ENCODE measurements at regions not wholly inside any gene's neighbourhood (a gene's known extent, or its start where the extent isn't known, plus 50 kb on each side); places are given as distances from the start of the nearest gene placed in this dataset.

DNA sequence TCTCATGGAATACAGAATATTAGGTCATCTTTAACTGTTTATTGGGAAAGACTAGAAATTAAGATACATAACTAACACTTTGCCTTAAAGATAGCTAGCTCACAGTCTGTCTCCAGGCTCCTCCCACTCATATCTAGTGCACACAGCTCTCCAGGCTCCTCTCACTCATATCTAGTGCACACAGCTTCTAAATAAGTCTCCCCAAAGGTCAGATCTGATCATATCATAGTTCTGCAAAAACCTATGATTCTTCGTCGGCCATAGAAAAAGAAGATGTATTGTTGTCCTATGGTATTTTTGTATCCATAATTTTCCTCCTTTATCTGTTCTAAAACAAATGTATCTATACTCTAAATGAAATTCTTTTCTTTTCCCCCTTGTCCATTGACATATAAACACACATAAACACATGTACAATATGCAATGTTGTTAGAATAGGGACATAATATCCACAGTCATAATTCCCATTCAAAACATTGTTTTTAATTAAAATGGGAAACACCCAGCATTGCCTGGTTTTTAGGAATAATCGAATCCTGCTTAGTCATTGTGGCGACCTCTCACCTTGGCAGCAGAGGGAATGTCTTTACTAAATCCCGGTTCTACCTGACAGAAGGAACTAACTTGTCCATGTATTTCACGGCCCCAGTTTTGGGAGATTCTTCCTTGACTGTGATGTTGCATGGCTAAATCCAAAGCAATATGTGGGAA lies 1282.0 kb downstream of the PCDH7 start:
- DNase-seq: no peak

DNA sequence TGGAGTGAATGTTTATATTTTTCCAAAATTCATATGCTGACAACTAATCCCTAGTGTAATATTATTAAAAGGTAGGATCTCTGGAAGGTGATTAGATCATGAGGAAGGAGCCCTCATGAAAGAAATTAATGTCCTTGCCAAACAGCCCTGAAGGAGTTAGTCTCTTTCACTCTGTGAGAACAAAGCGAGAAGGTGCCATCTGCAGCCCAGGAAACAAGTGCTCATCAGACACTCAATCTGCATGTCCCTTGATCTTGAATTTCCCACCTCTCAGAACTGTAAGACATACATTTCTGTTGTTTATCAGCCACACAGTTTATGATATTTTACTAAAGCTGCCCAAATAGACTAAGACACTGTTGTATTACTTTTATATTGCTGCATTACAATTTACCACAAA lies 1283.4 kb downstream of the PCDH7 start:
- no peak for DNase-seq

DNA sequence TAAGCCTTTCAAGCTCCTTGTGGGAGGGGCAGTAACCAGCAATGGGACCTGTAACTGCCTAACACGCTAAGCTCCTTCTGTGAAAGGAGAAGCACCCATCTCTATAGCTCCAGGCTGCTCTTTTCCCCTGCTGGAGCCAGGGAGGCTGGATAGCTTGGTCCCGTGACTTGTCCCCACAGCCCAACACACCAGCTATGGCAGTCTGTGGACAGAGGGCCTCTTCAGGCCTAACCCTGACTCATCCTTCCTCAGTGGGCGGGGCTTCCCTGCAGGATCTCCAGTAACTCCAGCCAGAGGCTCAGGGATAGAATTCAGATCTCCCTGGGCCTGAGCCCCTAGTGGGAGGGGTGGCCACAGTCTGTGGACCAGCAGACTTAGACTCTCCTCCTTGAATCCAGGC lies 1290.1 kb downstream of the PCDH7 start:
- DNase-seq: peak in 1 of 58 donors; percentile 1

DNA sequence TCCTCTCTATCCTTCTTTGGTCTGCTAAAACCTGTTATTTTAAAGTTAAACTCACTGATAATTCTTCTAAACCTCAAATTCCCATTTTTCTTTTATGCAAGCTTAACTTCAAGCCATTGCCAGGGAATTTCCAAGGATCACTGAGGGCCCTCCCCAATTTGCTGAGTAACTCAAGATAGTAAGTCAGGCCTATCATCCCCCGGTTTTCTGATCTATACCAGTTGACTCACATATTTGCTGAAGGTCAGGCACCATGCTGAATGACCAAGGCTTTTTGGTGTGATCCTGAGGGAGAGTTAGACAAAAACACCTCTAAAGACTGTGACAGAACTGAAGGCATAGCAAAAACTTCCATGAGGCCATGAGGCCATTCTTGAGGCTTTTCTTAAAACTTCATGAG lies 1301.9 kb downstream of the PCDH7 start:
- DNase-seq: no peak

DNA sequence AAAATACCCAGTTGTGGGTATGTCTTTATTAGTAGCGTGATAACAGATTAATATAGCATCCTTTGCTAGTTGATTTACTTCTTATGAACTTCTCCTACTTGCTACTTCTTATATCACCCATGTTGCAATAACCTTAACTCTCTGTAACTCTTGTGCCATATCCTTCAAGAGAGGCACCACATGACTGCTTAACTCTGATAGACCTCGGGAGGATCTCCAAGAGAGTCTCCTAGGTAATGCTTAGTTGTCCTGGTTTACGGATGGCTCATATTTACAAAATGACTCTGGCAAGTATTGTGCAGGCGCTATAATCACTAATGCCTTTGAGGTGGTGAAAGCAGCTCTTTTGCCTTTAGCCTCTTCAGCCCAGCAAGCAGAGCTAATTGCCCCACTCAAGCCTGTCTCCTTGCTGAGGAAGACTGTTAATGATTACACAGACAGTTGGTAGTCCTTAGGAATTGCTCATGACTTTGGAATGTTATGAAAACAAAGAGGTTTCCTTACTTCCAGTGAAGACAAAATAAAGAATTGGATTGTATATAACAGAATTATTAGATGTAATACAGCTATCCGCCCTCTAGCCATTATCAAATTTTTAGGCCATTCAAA lies 1305.8 kb downstream of the PCDH7 start:
- no peak for DNase-seq

DNA sequence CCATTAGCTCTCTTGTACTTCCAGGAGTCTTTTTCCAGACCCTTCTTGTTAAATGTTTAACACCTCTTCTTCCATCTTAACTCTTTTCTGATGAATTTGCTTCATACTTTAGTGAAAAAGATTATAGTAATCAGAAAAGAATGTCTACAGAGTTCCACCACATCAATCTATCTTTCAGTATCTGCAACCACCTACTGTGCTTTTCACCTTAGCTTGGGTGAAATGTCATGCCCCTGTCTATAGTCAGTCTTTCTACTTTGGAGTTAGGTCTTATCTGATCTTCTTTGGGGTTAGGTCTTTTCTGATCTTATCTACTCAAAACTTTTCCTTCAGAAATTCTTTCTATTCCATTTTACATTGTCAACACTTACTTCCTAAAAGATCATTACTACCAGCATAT lies 1310.2 kb downstream of the PCDH7 start:
- no peak for DNase-seq

DNA sequence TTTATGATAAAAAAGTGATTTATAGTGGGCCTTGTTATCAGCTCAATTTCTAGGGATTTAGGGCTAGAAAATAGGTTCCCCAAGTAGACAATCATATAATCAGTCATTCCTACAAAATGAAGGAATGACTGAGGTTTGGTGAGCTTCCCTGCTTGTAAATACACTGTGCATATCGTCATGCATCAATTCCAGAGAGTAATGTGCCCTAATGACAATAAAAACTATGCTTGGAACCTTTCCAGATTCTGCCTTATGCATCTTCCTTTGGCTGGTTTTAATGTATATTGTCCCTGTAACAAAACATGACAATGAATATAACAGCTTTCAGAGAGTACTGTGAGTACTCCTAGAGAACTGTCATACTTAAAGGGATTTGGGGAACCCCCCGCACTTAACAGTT lies 1310.9 kb downstream of the PCDH7 start:
- no peak for DNase-seq

DNA sequence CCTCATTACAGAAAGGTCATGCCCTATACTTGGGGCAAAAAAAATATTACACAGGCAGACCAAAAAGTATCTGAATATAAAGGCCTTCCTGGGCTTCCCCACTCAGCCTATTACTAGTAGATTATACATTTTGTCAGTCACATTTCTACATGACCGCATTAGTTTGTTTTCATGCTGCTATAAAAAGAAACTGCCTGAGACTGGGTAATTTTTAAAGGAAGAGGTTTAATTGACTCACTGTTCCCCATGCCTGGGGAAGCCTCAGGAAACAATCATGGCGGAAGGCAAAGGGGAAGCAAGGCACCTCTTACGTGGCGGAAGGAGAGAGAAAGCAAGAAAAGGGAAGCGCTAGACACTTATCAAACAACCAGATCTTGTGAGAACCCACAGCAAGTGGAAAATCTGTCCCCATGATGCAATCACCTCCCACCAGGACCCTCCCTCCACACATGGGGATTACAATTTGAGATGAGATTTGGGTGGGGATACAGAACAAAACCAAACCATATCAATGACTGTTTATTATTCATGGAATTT lies 1312.0 kb downstream of the PCDH7 start:
- no peak for DNase-seq

DNA sequence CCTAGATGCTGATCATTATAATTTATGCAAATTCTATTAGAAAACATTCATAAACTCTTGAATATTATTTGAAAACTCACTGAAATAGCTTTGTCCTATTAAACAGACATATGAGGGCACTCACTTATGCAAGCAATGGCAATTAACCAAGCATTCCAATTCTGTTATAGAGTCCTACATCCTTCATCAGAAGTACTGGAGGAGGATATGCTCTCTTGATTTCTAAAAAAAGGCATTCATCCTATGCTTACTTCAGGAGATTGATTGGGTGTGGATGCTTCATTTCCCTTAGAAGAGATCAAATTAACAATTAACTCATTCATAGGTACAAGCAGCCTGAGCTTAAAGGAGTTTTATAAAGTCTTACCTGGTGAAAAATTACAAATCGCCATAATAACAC lies 1317.2 kb downstream of the PCDH7 start:
- no peak for DNase-seq

DNA sequence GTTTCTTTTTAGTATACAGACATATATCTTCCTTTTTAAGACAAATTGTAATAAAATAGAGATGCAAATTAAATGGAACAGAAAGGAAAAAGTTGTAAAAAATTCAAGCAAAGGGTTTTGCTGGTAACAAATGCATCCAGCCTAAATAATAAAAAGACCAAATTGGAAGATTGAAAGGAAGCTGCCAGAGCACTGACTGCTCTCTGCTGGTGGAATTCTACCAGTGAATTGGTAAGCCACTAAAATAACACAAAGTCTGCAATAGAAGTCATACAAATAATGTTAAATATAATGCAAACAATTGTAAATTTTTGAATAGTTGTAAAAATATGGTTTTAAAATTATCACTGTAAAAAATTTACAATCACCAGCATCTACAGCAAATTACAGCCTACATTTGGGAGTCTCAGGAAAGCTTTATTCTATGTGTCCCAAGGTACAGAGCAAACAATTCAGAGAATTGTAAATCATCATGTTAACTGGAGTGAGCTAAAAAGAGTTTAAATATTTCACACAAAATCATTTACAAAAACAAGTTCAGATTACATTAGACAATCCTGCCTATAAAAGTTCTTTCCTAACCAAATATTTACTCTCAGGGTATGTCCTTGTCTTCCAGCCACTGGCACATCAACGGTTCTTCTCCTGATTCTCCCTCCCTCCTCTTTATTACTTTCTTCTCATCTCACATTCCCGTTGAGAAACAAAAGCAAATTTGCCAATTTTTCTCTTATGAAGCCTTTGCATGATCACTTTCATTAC lies 1322.5 kb downstream of the PCDH7 start:
- no peak for DNase-seq

DNA sequence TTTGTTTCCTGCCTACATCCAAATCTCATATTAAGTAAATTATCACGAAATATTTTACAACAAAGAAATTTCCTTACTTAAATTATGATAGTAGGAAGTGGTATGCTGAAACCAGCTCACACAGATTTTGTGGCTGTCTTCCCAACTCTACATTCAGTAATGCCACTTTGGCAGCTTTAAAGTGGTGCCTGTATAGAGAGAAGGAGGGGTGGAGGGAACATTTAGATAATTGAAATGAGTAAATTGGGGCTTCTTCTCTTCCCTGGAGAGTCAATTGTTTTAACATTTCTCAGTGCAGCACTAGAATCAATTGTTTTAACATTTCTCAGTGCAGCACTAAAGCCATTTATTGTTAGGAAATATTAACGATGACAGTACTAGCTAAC lies 1323.1 kb downstream of the PCDH7 start:
- DNase-seq: no peak

DNA sequence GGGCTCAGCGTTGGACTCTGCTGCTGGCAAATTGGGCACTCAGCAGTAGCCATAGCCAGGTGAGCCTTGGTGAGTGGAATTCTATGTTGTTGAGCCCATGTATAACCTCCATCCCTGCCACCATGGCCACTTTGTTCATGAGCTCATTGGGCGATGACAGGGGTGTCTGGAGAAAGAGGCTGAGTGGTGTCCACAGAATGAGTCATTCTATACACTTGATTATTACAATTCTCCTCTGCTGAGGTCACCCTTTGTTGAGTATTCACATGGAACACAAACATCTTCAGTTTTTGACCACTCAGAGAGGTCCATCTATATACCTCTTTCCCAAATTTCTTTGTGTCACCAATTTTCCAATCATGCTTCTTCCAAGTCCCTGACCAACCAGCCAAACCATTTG lies 1341.7 kb downstream of the PCDH7 start:
- DNase-seq: no peak

DNA sequence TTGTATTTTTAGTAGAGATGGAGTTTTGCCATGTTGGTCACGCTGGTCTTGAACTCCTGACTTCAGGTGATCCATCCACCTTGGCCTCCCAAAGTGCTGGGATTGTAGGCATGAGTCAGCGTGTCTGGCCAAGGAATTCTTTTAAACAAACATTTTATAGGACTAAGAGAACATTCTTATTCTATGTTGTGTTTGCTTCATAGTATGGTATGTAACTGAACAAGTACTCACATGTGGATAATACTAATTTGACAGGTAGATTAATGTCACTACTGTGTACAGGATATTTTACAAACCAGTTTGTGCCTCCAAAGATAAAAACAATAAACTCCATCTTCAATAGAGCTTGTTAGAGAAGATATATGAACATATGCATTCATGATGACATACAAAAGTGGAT lies 1353.4 kb downstream of the PCDH7 start:
- no peak for DNase-seq

DNA sequence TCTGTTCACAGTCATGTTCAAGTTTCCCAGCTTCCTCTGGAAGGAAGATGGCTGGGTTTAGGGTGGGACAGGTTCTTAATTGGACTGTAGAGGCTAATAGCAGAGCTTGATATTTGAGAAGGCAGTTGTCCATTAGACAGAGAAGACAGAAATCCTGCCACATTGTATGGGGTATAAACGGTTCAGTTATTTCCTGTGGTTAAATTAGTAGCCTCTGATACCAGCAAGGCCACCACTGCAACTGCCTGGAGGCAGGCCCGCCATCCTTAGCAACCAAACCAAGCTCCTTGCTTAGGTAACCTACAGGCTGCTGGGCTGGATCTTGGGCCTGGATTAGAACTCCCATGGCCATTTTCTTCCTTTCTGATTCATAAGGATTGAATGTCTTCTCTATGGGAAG lies 1367.0 kb downstream of the PCDH7 start:
- no peak for DNase-seq

DNA sequence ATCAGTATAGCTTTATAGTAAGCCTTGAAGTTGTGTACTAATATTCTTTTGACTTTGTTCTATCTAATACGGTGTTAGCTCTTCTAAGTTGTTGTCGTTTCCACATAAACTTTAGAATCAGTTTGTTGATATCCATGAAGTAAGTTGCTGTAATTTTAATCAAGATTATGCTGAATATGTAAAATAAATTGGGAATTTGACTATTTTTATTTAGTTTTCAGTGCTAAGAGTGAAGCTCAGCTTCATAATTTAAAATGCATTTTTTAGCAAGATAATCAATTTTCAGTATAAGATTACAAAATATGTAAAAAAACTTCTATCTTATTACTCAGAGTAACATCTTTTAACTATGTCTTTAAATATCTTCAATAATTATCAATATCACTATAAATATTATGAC lies 1374.8 kb downstream of the PCDH7 start:
- no peak for DNase-seq

DNA sequence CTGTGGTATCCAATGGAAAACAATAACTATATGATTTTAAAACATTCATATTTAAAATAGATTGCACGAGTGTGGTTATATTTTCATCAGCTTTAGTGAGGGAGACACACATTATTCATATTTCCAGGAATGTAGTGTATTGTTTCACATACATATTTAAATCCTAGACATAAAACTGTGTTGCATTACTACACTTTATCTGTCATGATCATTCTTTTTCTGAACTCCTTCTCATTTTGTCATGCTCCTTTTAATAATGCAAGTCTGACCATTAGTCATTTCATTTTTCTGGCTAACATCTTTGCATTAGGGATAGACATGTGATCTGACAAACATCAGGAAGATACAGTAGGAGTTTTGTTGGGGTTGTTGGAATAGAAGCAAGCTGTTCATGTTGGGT lies 1382.7 kb downstream of the PCDH7 start:
- no peak for DNase-seq

DNA sequence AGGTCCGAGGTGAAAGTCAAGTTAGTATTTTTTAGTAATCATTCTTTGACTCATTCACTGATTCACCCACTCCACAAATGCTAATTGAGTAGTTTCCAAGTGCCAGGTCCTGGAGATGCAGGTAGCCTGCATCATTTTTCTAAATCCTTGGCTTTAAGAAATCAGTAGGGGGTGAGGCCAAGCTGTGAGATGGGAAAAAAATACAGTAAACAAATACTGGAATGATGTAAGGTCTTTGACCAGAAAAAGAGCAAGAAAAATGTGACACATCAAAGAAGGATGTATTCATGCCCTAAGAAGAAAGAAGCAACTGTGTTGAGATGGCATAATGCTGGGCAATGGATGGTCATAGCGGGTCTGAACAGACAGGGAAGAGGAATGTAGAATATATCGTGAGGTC lies 1386.6 kb downstream of the PCDH7 start:
- DNase-seq: no peak

DNA sequence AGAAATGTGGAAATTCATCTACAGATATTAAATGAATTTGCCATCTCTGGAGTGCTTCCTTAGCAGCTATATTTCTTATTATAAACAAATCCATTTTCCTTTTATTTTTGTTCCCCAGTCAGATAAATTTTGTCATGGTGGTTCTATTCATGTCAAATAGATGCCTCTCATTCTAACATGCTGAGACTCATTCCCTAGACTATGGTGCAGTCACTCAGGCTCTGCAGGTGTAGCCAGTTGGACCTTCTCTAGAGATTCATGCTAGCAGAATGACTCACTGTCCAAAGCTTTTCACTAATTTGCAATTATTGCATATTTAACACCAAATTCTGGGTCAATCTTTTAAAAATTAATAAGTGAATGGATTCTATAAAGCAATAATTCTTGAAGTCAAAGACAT lies 1392.7 kb downstream of the PCDH7 start:
- no peak for DNase-seq

DNA sequence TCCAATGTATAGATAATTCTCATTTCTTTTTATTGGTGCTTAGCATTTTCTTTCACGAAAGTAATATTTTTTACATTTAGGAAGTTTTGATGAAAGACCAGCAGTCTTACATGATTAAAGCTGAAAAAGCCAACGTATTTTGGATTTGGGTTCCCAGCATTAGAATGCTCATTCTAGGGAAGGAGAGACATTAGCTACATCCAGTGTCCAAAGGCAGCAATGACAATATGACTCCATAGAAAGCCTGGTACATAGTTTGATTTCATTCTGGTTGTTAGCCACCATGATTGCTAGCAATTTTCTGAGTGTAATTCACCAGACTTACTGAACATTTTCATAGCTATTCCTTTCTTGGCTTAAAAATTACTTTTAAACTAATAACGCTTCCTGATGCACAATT lies 1397.5 kb downstream of the PCDH7 start:
- DNase-seq: no peak

DNA sequence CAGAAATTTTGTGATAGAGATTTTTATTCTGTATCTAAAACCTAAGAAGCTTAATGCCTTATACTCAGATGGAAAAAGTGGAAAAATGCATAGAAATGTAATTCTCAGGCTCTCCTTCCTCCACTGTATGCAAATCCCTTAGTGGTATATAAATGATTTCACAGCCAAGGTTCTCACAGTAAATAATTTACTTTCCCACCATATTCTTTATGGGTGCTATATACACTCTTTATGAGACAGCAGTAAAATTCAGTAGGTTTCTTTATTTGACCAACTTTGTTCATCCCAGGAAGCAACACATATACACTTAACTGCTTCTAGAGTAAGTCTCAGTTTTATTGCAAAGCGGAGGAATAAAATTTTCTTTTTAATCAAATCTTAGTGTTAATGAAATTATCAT lies 1399.7 kb downstream of the PCDH7 start:
- DNase-seq: no peak

DNA sequence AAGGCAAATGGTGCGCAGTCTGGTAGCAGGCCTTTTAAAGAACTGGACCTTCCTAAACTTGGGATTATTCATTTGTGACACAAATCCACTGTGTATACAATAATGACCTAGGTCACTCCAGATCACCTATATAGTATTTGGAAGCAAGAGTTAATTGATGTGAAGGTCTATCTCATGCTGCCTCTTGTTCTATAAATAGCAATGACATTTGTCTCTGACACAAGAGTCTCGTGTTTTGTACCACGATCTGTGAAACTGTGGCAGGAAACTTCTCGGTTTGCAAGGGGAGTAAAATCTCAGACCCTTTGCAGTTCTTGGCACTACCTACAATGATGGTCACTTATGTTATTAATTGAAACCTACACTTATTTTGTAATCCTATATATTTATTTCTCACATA lies 1408.4 kb downstream of the PCDH7 start:
- DNase-seq: no peak

DNA sequence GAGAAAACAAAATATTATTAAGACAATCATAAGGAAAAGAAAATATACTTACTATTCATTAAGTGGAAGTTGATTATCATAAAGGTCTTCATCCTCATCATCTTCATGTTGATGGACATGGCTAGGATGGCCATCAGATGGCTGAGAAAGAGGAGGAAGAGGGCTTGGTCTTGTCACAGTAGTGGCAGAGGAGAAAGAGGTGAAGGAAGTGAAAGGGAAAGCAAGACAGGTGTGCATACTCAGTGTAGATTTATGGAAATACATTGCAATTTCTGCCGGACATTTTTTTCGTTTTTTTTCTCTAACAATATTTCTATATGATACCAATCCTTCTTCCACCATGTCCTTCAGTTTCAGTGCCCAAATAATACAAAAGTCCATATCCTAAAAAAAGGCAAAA lies 1409.8 kb downstream of the PCDH7 start:
- no peak for DNase-seq

DNA sequence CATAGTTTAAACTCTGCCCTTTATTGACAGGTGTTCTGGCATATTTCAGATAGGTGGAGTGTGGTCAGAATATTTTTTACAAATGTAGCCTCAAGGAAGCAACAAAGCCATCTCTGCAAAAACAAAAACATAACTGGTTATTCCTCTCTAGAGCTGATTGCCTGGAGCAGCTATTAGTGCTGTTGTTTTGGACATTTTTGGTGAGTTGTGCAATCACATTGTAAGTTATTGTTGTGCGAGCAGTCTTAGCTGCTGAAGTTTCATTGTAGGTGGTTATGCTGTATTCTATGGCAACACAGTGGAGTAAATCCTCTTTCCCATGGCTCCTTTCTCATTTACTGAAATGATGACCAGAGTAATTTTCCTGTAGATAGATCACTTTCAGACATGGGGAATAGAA lies 1413.0 kb downstream of the PCDH7 start:
- DNase-seq: no peak
